ENCODE measurements at regions not wholly inside any gene's neighbourhood (a gene's known extent, or its start where the extent isn't known, plus 50 kb on each side); places are given as distances from the start of the nearest gene placed in this dataset.

DNA sequence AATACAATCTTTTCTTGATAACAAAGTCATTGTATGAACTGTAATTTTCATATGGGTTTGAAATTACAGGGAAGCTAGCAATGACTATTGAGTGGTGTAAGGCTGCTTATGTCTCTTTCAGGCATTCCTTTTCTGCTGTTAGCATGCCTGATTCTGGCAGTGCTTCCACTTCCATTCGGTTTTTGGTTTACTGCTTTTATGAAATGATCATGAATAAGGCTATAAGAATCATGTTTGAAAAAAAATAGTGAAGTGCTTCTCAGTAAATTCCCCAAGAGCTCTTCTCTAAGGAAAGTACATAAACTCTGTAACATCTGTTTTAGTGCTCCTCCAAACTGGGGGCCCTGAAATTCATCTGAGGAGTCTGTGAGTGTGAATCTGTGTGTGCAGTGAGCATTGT is 434.0 kb upstream of the RGS6 start:
- no peak for DNase-seq (ENCODE audit: low read depth)

DNA sequence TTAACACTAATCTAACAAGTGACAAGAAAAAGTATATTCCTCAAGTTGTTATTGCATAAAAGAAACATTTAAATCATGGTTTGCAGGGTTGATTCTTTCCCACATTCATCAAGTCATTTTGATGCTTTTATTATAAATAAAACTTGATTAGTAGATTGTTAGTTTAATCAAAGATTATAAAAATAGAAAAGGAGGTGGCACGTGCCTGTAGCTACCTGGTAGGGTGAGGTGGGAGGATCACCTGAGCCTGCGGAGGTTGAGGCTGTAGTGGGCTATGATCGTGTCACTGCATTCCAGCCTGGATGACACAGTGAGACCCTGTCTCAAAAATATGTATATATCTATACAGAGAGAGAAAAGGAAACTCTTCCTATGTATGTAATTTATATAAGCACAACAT is 433.2 kb upstream of the RGS6 start:
- DNase-seq (ENCODE audit: low read depth) = no peak

DNA sequence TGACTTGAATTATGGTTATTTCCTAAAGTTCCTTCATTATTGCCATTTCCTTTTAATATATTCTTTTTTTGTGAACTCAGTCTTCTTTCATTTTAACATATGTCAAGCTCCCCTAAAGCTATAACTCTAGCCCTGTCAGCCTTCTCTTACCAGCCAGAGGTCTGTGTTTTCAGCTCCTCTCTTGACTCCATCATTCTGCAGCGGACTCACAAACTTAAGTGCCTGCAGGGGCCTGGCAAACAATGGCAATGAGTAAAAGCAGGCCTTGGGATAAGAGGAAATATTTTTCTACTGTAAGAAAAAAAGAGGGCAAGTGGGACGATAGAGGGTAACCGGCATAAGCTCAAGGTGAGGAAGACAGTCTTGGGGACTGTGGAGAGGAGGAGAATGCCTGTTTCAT is 424.5 kb upstream of the RGS6 start:
- no peak for DNase-seq (ENCODE audit: low read depth)

DNA sequence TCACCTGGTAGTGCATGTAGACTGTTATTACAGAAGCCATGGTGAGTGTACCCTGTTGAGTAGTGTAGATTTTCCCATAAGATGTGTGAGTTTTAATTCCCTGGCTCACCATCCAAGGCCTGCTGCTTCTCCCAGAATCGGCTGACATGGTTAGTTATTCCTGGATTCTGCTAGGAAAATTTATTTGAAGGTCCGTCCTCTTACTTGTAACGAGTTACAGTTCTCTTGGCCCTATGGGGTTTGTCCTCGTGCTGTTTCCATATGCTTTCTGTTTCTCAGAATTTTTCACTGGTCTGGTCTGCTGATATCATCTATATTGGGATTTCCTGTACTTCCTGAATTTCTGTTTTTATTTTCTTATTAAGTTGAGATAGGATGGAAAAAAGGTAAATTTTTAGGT is 423.3 kb upstream of the RGS6 start:
- DNase-seq (ENCODE audit: low read depth) = no peak

DNA sequence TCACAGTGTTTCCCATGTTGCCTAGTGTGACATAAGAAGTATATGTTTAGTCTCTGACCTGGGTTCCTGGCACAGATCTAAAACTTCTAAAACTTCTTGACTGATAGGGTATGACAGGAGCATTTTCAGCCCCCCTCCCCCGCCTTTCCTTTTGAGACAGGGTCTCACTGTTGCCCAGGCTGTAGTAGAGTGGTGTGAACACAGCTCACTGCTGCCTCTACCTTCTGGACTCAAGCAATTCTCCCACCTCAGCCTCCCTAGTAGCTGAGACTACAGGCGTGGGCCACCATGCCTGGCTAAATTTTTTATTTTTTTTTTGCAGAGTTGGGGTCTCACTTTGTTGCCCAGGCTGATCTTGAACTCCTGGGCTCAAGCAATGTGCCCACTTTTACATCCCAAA is 421.1 kb upstream of the RGS6 start:
- DNase-seq (ENCODE audit: low read depth) = no peak

DNA sequence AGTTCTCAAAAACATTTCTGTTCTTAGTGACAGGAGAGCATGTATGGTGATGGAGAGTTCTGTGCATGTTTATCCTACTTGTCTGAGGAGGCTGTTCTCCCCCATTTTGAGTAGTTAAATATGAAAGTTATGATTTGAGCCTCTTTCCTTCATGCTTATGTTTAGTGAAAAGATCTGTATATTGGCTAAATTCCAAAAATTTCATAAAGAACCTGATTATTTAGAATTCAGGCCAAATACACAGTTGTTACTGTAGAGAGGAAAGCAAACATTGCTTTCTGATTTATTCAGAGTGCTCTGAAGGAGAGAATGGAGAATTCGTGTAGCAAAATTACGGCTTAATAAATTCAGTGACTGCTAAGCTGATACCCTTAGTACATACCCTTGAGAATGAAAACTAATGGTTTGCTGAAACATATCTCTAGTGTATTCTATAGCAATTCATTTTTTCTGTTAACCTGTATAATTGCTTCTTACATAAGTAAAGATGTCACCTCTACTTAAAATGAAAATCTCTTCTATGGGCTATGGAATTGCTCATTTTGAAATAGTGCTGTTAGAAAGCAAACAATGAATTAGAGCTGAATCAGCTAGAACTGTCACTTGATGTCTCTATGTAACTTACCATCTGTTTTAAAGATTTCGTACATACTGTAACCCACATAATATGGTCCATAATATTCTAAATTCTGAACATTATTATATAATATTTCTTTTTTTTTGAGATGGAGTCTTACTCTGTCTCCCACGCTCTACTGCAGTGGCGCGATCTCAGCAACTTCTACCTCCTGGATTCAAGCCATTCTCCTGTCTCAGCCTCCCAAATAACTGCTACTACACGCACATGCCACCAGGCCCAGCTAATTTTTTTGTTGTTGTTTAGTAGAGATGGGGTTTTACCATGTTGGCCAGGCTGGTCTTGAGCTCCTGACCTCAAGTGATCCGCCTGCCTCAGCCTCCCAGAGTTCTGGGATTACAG is 417.0 kb upstream of the RGS6 start:
- no peak for DNase-seq (ENCODE audit: low read depth)

DNA sequence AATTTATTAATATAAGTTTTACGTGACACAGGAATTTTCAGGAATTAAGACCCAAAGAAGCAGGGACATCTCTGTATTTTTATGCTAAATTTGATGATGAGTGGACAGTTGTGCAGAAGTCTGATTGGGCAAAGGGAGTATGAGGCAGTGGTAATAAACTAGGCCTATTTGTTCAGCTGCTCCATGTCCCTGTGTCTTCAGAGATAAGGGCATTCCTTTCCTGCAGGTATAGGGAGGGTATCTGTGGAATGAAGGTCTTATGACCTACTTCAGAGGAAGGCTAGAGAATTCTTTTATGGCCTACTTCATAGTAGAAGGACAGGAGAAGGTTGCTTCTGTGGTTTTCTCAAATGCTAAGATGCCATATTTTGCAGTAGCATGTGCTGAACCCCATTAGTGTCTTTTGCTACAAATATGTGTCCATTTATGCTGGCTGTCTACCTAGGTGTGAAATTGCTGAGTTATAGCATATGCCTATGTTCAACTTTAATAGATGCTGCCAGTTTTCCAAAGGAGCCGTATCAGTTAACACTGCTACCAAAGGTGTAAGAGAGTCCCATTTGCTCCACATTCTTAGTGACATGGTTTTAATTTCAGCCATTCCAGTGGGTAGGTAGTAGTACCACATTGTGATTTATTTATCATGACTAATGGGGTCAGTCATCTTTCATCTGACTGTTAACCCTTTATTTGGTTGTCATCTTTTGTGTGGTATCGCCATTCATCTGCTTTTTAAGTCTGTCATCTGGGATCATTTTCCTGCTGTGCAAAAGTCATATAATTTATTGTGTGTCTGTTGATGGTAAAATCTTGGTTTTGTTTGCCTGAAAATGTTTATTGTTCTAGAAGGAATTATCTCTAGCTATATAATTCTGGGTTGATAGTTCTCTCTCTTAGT is 410.7 kb upstream of the RGS6 start:
- DNase-seq (ENCODE audit: low read depth) = no peak

DNA sequence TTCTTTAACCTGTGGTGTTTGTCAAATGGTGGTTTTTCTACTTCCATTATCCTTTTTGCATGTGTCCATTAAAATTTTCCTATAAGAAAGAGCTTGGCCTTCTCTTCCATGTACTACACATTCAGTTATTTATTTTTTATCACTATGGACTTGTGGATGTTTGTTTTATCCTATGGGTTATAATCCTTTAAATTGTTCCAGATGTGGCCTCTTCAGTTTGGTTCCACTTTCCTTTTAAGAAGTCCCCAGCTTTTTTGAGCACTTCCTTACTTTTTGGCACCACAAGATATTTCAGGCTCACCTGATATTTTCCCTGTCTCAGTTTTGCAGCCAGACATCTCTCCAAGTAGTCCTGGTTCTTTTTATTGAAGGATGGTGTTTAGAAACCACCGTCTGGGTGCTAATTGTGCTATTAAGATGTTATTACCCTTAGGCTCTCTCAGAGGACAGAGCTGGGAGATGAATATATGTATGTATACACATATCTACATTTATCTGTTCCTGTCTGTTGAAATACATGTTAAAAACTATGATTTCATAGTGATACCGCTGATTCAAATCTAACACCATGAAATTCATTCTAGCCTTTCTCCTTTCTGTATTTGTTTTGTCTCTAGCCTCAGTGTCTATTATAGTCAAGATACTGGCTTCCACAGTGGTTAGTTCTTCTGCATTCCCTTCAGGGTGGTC is 408.5 kb upstream of the RGS6 start:
- no peak for DNase-seq (ENCODE audit: low read depth)

DNA sequence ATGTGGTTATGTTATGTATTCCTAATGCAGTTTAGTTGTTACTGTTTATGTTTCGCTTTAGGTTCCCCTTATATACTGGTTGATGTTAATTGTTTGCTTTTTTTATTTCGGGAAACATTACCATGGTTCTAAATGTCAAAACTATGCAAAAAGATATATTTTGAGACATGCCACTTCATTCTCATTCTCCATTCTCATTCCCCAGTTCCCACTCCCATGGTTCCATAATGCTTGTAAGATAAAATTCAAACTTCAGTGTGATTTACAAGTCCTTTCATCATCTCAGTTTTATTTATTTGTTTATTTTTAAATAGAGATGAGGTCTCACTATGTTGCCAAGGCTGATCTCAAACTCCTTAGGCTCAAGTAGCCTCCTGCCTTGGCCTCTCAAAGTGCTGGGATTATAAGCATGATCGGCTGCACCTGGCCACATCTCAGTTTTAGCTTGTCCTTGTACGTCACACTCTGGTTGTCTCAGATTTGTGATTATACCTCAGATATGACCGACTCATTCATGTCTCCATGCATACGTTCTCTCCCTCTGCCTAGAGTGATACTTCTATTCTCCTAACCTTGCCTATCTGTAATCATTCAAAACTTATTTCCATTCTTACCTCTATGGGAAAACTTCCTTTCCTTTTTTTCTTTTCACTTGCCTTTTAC is 407.8 kb upstream of the RGS6 start:
- DNase-seq (ENCODE audit: low read depth) = no peak

DNA sequence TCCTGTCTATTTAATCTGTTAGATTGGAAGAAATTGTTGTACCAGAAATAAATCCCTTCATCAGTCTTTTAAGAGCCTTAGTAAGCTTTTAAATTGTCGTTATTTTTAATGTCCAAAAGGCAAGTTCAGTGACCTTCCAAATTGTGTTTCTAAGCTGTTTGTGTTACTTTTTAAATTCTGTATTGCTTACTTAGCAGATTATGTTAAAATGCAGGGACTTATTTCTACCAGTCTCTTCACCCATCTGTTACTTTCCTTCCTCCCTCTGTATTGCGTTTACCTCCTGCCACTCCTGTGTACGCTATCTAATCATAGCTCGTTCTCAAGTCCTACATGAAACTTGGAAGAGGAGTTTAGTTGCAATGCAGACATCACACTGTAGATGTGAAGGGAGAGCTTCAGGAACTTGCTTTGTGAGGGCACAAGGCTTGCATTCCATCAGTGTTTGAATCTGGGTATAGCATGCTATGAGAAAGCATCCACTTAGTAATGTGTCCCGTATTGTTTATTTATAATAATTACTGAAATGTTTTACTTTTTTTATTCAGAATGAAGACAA is 406.5 kb upstream of the RGS6 start:
- DNase-seq (ENCODE audit: low read depth) = no peak

DNA sequence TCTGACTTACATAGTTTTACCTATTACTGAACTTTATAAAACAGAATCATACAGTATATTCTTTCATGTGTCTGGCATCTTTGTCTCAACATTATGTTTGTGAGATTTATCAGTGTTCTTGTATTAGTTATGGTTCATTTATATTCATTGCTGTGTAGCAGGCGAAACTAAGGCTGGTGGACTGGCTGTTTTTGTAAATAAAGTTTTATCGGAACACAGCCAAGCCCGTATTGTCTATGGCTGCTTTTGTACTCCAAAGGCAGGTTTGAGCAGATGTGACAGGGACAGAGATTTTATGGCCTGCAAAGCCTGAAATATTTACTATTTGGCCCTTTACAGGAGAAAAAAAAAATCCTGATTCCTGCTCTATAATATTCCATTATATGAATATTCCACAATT is 405.8 kb upstream of the RGS6 start:
- no peak for DNase-seq (ENCODE audit: low read depth)

DNA sequence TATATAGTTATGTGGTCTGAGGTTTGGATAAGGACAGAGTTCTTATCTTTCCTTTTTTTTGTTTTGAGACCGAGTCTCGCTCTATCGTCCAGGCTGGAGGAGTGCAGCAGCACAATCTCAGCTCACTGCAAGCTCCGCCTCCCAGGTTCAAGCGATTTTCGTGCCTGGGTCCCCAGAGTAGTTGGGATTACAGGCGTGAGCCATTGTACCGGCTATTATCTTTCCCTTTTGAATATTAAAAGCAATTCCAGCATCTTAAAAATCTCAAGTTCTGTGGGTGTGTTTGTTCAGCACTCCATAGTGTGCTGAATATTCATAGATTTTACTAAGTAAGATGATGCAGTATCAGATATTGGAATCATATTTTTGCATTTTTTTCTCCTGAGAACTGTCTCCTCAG is 404.4 kb upstream of the RGS6 start:
- no peak for DNase-seq (ENCODE audit: low read depth)

DNA sequence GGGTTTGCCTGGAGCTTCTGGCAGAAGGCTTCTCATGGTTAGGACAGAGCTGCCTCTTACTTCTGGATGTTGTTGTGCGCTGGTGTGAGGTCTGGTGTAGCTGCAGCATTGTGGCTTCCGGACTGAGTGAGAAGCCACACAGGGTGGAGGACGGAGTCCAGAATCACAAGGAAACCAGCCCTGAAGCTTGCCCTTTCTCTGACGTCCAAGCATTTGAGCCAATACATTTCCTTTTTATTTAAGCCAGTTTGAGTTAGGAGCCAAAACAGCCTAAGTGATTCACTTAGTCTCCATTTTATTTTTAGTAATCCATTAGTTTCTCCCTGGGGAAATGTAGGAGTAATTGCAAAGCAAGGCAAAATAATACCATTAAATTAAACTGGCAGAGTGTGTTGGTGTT is 402.4 kb upstream of the RGS6 start:
- peak; percentile 15 for DNase-seq (ENCODE audit: low read depth)

DNA sequence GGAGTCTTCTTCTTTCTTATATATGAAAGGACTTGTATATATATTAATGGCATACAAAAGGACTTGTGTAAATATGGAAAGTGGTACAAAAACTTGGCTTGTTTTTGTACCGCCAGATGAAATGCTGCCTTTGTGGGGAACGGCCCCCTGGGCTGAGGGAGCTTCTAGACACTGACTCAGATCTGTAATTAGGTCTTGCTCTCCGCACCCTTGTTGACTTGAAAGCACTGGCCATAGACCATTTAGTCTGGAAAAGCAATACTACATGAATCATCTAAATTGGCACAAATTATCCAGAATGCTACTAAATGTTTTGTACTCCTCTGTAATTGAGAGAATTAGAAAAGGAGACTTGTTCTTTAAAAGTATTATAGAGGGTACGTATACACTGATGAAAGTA is 399.9 kb upstream of the RGS6 start:
- peak; percentile 28 for DNase-seq (ENCODE audit: low read depth)

DNA sequence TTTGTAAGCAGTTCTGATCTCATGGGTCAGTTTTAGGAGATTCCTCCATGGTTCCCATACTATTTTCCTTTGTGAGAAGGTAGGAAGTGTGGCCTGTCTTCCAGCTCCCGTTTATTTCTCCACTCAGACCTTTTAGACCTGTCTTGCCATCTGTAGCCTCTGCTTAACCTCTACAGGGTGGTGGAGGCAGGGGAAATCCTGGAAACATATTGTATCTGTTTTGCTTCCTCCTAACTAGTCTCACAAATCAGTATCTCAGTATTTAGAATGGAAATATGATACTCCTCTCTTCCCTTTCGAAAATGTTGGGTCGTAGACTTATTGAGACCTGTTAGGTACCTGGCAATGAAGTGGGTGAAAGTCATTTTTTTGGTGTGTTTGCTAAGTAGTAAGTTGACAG is 399.4 kb upstream of the RGS6 start:
- DNase-seq (ENCODE audit: low read depth) = no peak

DNA sequence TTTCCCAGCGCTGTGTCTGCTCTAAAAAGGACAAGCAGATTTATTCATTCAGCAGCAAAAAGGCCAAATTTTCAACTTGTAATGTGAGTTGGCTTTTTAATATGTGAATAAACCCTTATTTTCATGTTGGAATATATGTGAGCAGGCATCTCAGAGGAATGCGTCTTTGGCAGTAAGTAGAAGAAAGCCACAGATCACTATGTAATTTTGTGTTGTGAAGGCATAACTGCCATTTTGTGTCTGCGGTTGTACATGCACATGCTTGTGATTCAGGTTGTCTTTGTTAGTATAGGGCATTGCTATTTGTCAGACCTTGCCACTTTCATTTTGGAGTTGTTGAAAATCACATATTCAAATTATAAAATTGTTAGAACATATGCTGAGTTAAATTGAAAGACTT is 398.8 kb upstream of the RGS6 start:
- no peak for DNase-seq (ENCODE audit: low read depth)

DNA sequence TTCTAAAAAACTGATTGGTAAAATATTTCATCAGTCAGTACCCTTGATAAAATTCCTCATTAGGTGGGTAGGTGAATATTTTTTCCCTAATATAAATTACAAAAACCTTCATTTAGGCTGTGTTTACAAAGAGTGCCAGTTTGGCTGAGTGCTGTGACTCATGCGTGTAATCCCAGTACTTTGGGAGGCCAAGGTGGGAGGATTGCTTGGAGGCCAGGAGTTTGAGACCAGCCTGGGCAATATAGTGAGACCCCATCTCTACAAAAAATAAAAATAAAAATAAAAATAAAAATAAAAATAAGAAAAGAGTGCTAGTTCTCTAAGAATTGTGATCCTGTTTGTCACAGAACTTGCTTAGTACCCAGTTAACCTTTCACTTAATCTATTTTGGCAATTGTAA is 398.4 kb upstream of the RGS6 start:
- DNase-seq (ENCODE audit: low read depth) = no peak

DNA sequence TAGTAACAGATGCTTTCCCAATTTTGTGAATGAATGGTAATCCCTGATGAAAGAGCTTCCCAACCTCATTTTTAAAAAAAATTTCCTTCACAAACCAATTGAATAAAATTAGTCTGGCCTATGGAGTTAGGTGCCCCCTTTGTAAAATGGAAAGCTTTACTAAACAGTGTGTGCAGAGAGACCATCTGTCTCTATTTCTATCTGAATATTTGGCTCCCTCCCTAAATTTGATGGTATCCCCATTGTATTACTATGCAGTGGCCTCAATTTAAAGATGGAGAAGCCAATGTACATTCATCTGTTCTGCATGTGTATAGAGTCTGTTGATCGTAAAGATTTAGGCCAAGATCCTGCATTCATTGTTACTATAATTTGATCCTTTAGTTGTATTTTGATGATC is 397.7 kb upstream of the RGS6 start:
- DNase-seq (ENCODE audit: low read depth) = no peak

DNA sequence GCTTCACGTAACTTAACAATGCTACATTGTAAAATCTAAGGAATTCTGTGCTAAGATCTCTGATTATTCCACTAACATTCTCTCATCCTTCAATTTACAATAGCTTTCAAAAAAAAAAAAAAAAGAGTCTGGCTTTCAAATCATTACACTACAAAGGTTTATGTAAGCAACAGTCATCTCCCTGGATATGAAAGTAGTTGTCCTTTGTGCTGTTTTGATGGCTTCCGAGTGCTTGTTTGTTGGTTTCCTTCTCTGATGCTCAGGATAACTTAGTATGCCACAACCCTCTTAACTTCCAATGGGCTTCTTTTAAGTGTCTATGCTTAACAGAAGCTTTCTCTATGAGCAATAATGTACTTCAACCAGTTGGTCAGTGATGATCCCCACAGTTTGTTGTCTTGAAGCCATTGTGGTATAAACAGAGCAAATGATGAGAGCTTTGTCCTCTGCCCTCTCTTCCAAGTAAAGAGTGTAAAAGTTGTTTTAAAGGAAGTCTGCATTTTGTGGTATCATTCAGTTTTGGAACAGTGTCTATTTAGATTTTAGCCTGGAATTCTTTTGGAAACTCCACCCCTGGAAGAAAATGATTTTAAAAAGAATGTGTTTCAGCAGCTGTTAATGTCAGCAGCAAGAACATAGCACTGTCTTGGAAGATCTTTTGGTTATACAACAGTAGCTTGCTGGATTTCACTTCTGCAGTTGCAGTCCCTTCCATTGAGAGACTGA is 396.1 kb upstream of the RGS6 start:
- no peak for DNase-seq (ENCODE audit: low read depth)

DNA sequence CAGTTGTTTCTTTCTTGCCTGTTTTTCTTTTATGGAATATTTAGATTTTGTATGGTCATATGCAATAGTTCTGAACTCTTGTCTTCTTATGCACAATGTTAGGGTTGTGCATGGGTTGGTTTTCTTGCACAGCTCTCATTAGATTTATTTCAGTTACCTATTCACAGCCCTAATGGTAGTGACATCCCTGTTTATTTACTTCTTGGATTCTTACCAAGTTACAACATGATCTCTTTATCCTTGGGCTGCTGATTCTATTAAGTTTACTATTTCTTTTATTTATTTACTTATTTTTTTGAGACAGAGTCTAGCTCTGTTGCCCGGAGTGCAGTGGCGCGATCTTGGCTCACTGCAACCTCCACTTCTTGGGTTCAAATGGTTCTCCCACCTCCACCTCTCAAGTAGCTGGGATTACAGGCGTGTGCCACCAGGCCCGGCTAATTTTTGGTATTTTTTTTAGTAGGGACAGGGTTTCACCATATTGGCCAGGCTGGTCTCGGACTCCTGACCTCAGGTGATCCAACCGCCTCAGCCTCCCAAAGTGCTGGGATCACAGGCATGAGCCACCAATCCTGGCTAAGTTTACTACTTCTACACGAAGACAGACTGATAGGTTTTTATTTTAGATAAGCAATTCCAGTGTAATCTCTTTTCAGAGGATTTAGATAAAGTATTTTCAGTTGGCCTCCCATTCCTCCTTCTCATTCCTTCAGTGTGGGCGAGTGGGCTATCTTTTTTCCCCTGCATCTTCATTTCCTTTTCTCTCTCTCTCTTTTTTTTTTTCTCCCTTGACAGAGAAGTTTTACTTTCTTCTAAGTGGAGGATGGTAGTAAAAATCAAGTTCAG is 395.1 kb upstream of the RGS6 start:
- no peak for DNase-seq (ENCODE audit: low read depth)
